D721Med (cell line): ENCODE measurements at regions not wholly inside any gene's neighbourhood (a gene's known extent, or its start where the extent isn't known, plus 50 kb on each side); places are given as distances from the start of the nearest gene placed in this dataset.
"Not testable (repeated sequence)": the region's sequence is repeated elsewhere in the genome, so short reads cannot be mapped to it uniquely, and the experiment has no call there.

ENCODE experiments used
- DNase-seq: peaks from one replicate; pipeline ENCODE4 v3.0.0; 2011; ENCODE audit warnings: low spot score; ENCODE audit not compliant: insufficient read length
- FAIRE-seq: peaks from 2 replicates; lab custom pipeline; 2011; peaks lifted over from hg19 to GRCh38; lab: Jason Lieb, UNC
- CTCF ChIP-seq: IDR thresholded peaks from 2 replicates; pipeline ENCODE4 v1.5.1; 2012; ENCODE audit warnings: mild to moderate bottlenecking, control low read depth; ENCODE audit not compliant: insufficient read depth; ENCODE audit errors: missing control alignments

DNA sequence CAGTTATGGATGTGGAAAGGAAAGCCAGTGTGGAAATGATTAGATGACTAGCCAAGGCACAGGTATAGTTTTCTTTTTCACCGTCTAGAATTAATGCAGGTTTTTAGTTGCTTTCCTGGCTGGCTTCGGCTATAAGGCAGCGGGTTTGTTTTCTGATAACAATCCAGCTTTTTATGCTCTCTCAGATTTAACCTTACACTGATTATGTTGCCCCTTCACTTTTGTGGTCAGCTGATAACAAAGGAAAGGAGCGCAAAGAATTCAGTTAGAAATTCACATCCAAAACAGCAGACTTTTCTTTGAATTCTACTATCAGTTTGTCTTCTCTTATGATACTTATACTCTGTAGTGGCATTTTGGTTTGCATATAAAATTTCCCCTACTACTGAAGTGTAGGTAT lies 94.2 kb upstream of the CENPE start:
- no peak for FAIRE-seq
- no peak for TF ChIP-seq CTCF

GRCh38 chr4:103289186-103289585 lies 91.0 kb upstream of the CENPE start:
- DNase-seq (no peak), FAIRE-seq (no peak)
- no peak for TF ChIP-seq CTCF

More for the DNA sequence above, 94.2 kb upstream of the CENPE start:
- no peak for DNase-seq

- DNase-seq (no peak), FAIRE-seq (no peak)
- TF ChIP-seq CTCF: no peak
These were observed 74.0 kb upstream of the CENPE start for GRCh38 chr4:103272174-103272573.

- TF ChIP-seq CTCF: no peak
- FAIRE-seq (no peak), DNase-seq (no peak)
These were observed 70.6 kb upstream of the CENPE start for GRCh38 chr4:103268746-103269145.

DNA sequence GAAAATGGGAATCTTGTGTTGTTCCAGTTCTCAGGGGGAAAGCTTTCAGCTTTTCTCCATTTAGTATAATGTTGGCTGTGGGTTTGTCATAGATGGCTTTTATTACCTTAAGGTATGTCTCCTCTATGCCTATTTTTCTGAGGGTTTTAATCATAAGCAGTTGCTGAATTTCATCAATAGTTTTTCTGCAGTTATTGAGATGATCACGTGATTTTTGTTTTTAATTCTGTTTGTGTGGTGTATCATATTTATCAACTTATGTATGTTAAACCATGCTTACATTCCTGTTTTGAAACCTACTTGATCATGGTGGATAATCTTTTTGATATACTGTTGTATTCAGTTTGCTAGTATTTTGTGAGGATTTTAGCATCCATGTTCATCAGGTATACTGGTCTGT lies 66.8 kb upstream of the CENPE start:
- no peak for FAIRE-seq
- no peak for DNase-seq
- TF ChIP-seq CTCF: no peak

- not testable (repeated sequence) for FAIRE-seq, DNase-seq
These were observed 57.9 kb upstream of the CENPE start for GRCh38 chr4:103256068-103256467.
